HepG2 (cell line): ENCODE measurements at regions not wholly inside any gene's neighbourhood (a gene's known extent, or its start where the extent isn't known, plus 50 kb on each side); places are given as distances from the start of the nearest gene placed in this dataset.

Source experiments
- ATAC-seq: fragments of 200-7000 bp; cut with Tn5 transposase; 3 replicates; pipeline ENCODE4 v1.9.1; 2020; ENCODE audit warnings: mild to moderate bottlenecking, moderate library complexity
- BruUV-seq: library from RNA; stranded (reverse); fragments of 400-500 nt; replicated peaks from 2 replicates; lab custom pipeline; 2021; lab: Mats Ljungman, UMichigan
- CTCF ChIA-PET: fragments of 300-600 bp; formaldehyde crosslinking; extraction: SDS; loops from one replicate; lab custom pipeline; 2021; ENCODE audit warnings: low total read pairs, inconsistent platforms, low intra/inter-chr PET ratio; lab: Yijun Ruan, JAX
- POLR2A ChIA-PET: fragments of 350-600 bp; sonication (Branson Sonifier 250); formaldehyde crosslinking; loops from one replicate; lab custom pipeline; 2020; ENCODE audit warnings: antibody characterized with exemption, inconsistent platforms; lab: Yijun Ruan, JAX
- DNase-seq: peaks from one replicate; pipeline ENCODE4 v3.0.0-alpha.2; 2015; ENCODE audit warnings: low spot score
- FAIRE-seq: peaks from 3 replicates; lab custom pipeline; 2011; peaks lifted over from hg19 to GRCh38; lab: Jason Lieb, UNC
- H2AFZ ChIP-seq: one replicate; pipeline ENCODE4 v1.6.1; 2011; ENCODE audit warnings: low read length, inconsistent platforms
- H3K27ac ChIP-seq: fragments of 300-600 bp; 3 replicates; pipeline ENCODE4 v1.8.0; 2011; ENCODE audit warnings: mixed run types, mild to moderate bottlenecking, mixed read lengths, low read length, inconsistent platforms; ENCODE audit not compliant: insufficient read depth; ENCODE audit errors: extremely low read length
- H3K27me3 ChIP-seq, 2 experiments: fragments of 200-600 bp in 1 of 2; 2 replicates in 1 of 2; 3 replicates in 1 of 2; pipeline versions ENCODE4 v1.6.0 to v1.8.0; 2011; ENCODE audit warnings: low read length in 2 of 2, mild to moderate bottlenecking in 2 of 2, moderate library complexity in 2 of 2, inconsistent platforms in 1 of 2; ENCODE audit not compliant: insufficient read depth in 2 of 2, control insufficient read depth in 1 of 2
- H3K36me3 ChIP-seq, 2 experiments: fragments of 200-600 bp in 1 of 2; replicated peaks in 1 of 2; 2 replicates in 1 of 2; 3 replicates in 1 of 2; pipeline versions ENCODE4 v1.5.1 to v1.8.0; 2011; ENCODE audit warnings: low read length in 2 of 2, inconsistent platforms in 1 of 2; ENCODE audit not compliant: insufficient read depth in 2 of 2, control insufficient read depth in 1 of 2
- H3K4me1 ChIP-seq: 2 replicates; pipeline ENCODE4 v1.5.1; 2012; ENCODE audit warnings: low read length, inconsistent platforms; ENCODE audit not compliant: insufficient read depth
- H3K4me2 ChIP-seq: 2 replicates; pipeline ENCODE4 v1.6.0; 2011; ENCODE audit warnings: low read depth, low read length, inconsistent platforms
- H3K4me3 ChIP-seq, 3 experiments: fragments of 200-600 bp in 1 of 3; sonication (generic), shearing (Covaris generic) in 1 of 3; replicated peaks in 1 of 3; 2 replicates each; pipeline ENCODE4 v1.5.1; 2011 to 2016; ENCODE audit warnings: low read length in 3 of 3, inconsistent platforms in 2 of 3, low read depth in 2 of 3, mild to moderate bottlenecking in 2 of 3, control low read depth in 1 of 3, mixed read lengths in 1 of 3; ENCODE audit not compliant: insufficient read depth in 1 of 3
- H3K79me2 ChIP-seq: one replicate; pipeline ENCODE4 v1.6.1; 2011; ENCODE audit warnings: low read length, inconsistent platforms; ENCODE audit not compliant: insufficient read depth
- H3K9ac ChIP-seq: 2 replicates; pipeline ENCODE4 v1.6.0; 2011; ENCODE audit warnings: mild to moderate bottlenecking, low read depth, low read length, inconsistent platforms; ENCODE audit not compliant: insufficient read depth
- H3K9me3 ChIP-seq: 2 replicates; pipeline ENCODE4 v1.5.1; 2012; ENCODE audit warnings: mild to moderate bottlenecking, low read length
- H4K20me1 ChIP-seq: 2 replicates; pipeline ENCODE4 v1.6.0; 2011; ENCODE audit warnings: inconsistent platforms, mild to moderate bottlenecking, low read length, moderate library complexity; ENCODE audit not compliant: insufficient read depth
- FOXJ3 ChIP-seq: sonication (generic); formaldehyde crosslinking; IDR thresholded peaks from 2 replicates; pipeline ENCODE4 v1.4.0; 2020; ENCODE audit warnings: missing genetic modification reagents, mild to moderate bottlenecking, borderline replicate concordance
- HMGXB3 ChIP-seq: sonication (generic); formaldehyde crosslinking; IDR thresholded peaks from 2 replicates; pipeline ENCODE4 v1.4.0; 2020; ENCODE audit warnings: missing genetic modification reagents, borderline replicate concordance
- SAFB2 ChIP-seq: sonication (generic); formaldehyde crosslinking; IDR thresholded peaks from 2 replicates; pipeline ENCODE4 v1.5.1; 2020; ENCODE audit warnings: missing genetic modification reagents, low read depth, mild to moderate bottlenecking, borderline replicate concordance
- SMAD3 ChIP-seq: sonication (generic); formaldehyde crosslinking; IDR thresholded peaks from 2 replicates; pipeline ENCODE4 v1.4.0; 2020; ENCODE audit warnings: missing genetic modification reagents
- ZMYM4 ChIP-seq: sonication (generic); formaldehyde crosslinking; IDR thresholded peaks from 2 replicates; pipeline ENCODE4 v1.8.1; 2023; ENCODE audit warnings: mild to moderate bottlenecking, missing genetic modification reagents
- ZNF562 ChIP-seq: sonication (generic); formaldehyde crosslinking; IDR thresholded peaks from 2 replicates; pipeline ENCODE4 v1.8.0; 2022; ENCODE audit warnings: missing genetic modification reagents, borderline replicate concordance
- ZNF577 ChIP-seq: sonication (generic); formaldehyde crosslinking; IDR thresholded peaks from 2 replicates; pipeline ENCODE4 v1.4.0; 2020; ENCODE audit warnings: mild to moderate bottlenecking, low read depth, missing genetic modification reagents, borderline replicate concordance
- ZNF780A ChIP-seq: sonication (generic); formaldehyde crosslinking; IDR thresholded peaks from 2 replicates; pipeline ENCODE4 v1.8.0; 2022; ENCODE audit warnings: mild to moderate bottlenecking, missing genetic modification reagents, moderate library complexity
- ZNF792 ChIP-seq: IDR thresholded peaks from 2 replicates; pipeline ENCODE4 v1.6.1; 2016
- WGBS: methylation state at CpG from one replicate; pipeline ENCODE4 v1.1.6; 2017; ENCODE audit warnings: low lambda C conversion rate; 5-methylcytosine and 5-hydroxymethylcytosine counted together
- in situ Hi-C: cut with HindIII; loops from 2 replicates; pipeline ENCODE4 v1.10.0; 2017; ENCODE audit warnings: low pct_unique_long_range_greater_than_20kb; ENCODE audit not compliant: extremely low pct_ligation_motif_present
- intact Hi-C: fragments of 100-400 bp; cut with micrococcal nuclease; formaldehyde crosslinking; loops from one replicate; pipeline ENCODE4 v1.10.0; 2022; ENCODE audit not compliant: unreplicated experiment
- TF ChIP-seq, protein P1 (sequence below): sonication (generic); formaldehyde crosslinking; IDR thresholded peaks from 2 replicates; pipeline ENCODE4 v1.9.0; 2022; ENCODE audit warnings: low read depth, missing genetic modification reagents

DNA sequence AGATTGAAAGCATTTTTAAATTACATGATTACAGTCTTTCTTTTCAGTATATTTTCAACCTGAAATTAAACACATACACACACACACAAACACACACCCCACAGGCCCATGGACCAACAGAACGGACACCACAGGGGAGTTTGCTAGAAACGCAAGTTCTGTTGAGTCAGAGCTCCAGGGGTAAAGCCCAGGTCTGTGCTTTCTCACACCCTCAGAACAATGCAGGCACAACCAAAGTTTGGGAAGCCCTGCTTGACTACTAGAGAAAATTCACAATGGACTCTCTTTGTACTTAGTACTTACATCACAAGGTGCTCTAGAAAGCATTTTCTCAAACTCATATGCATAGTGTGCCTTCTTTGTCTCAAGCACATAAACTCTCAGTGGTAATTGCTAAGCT is 704.0 kb upstream of the IGFBP3 start:
- H3K79me2 ChIP-seq, result no peaks in the 10 kb centered on the region
- no peaks in the 10 kb centered on the region for H3K36me3 ChIP-seq
- no peak overlapping the region for H2AFZ ChIP-seq
- TF ChIP-seq HMGXB3 (CRISPR knock-in tag) (no peak), ZMYM4 (CRISPR knock-in tag) (no peak), ZNF792 (CRISPR knock-in tag) (no peak), SMAD3 (CRISPR knock-in tag) (no peak), ZNF780A (CRISPR knock-in tag) (no peak), SAFB2 (no peak), ZNF562 (CRISPR knock-in tag) (no peak), FOXJ3 (CRISPR knock-in tag) (no peak), ZNF577 (CRISPR knock-in tag) (no peak)
- TF ChIP-seq, protein P1, sequence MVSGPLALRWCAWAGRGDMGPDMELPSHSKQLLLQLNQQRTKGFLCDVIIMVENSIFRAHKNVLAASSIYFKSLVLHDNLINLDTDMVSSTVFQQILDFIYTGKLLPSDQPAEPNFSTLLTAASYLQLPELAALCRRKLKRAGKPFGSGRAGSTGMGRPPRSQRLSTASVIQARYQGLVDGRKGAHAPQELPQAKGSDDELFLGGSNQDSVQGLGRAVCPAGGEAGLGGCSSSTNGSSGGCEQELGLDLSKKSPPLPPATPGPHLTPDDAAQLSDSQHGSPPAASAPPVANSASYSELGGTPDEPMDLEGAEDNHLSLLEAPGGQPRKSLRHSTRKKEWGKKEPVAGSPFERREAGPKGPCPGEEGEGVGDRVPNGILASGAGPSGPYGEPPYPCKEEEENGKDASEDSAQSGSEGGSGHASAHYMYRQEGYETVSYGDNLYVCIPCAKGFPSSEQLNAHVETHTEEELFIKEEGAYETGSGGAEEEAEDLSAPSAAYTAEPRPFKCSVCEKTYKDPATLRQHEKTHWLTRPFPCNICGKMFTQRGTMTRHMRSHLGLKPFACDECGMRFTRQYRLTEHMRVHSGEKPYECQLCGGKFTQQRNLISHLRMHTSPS (CRISPR knock-in tag), result no peak
- no peak overlapping the region for H3K9ac ChIP-seq
- no peak for FAIRE-seq
- H3K27me3 ChIP-seq, result no peaks in the 10 kb centered on the region
- BruUV-seq, result no TSS peak
- ATAC-seq, result no peak
- POLR2A ChIA-PET, result no interaction called here
- no peak overlapping the region for H3K4me2 ChIP-seq
- CTCF ChIA-PET, result no interaction called here
- DNase-seq, result no peak
- 31% methylated on average over 2 of the region's 2 CpGs for whole genome bisulfite sequencing
- H4K20me1 ChIP-seq, result no peaks in the 10 kb centered on the region
- no peaks in the 10 kb centered on the region for H3K9me3 ChIP-seq
- in situ Hi-C loops, result no loop called here
- no peak overlapping the region for H3K27ac ChIP-seq
- H3K4me1 ChIP-seq, result no peaks in the 10 kb centered on the region
- H3K4me3 ChIP-seq, result no peak overlapping the region
- intact Hi-C loops, result no loop called here
